GM10266 (cell line): ENCODE measurements at regions not wholly inside any gene's neighbourhood (a gene's known extent, or its start where the extent isn't known, plus 50 kb on each side); places are given as distances from the start of the nearest gene placed in this dataset.

Experiments used
- DNase-seq: peaks from one replicate; pipeline ENCODE4 v3.0.0; 2012; ENCODE audit errors: extremely low spot score
- TF ChIP-seq, protein P1 (sequence below): IDR thresholded peaks from 2 replicates; pipeline ENCODE4 v1.5.1; 2012; ENCODE audit warnings: mild to moderate bottlenecking, low read depth; ENCODE audit not compliant: control insufficient read depth, insufficient read depth; ENCODE audit errors: missing control alignments

DNA sequence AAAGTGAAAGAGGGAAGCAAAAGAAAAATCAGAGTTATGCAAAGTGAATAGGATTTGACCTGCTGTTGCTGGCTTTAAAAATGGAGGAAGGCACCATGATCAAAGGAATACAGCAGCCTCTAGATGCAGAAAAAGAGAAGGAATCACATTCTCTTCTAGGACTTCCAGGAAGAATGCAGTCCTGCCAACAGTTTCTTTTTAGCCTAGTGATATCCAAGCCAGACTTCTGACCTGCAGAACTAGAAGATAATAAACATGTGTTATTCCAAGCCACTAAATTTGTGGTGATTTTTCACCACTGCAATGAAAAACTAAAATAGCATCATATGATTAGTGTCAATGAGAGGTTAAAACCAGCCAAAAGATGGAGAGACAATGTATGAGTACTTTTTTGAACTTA is 101.9 kb upstream of the ADAMTS5 start:
- DNase-seq: no peak
- TF ChIP-seq, protein P1, sequence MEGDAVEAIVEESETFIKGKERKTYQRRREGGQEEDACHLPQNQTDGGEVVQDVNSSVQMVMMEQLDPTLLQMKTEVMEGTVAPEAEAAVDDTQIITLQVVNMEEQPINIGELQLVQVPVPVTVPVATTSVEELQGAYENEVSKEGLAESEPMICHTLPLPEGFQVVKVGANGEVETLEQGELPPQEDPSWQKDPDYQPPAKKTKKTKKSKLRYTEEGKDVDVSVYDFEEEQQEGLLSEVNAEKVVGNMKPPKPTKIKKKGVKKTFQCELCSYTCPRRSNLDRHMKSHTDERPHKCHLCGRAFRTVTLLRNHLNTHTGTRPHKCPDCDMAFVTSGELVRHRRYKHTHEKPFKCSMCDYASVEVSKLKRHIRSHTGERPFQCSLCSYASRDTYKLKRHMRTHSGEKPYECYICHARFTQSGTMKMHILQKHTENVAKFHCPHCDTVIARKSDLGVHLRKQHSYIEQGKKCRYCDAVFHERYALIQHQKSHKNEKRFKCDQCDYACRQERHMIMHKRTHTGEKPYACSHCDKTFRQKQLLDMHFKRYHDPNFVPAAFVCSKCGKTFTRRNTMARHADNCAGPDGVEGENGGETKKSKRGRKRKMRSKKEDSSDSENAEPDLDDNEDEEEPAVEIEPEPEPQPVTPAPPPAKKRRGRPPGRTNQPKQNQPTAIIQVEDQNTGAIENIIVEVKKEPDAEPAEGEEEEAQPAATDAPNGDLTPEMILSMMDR: no peak

DNA sequence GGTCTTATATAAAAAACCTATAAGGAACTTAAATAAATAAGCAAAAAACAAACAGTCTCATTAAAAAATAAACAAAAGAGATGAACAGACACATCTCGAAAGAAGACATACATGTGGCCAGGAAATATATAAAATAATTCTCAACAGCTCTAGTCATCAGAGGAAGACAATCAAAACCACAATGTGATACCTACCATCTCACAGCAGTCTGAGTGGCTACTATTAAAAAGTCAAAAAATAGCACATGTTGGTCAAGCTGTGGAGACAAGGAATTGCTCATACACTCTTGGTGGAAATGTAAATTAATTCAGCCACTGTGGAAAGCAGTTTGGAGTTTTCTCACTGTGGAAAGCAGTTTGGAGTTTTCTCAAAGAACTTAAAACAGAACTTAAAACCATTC is 100.3 kb upstream of the ADAMTS5 start:
- DNase-seq: no peak
- TF ChIP-seq, protein P1: no peak

DNA sequence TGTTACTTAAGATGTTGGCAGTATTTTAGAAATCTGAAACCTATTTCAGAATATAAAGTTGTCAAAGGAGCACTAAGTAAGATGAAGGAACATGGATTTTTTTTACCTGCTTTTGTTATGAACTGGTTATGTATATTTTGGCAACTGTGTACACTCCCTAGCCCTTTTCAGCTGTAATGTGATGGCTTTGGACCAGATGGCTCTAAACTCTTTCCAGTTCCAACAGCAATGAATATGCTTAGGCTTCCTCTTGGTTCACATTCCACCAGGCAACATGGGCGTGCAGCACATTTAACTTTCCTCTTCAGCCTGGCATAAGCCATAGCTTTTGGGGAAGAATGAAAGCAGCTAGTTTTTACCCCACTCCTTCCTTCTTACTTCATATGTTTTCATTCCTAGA is 95.6 kb upstream of the ADAMTS5 start:
- no peak for DNase-seq
- TF ChIP-seq, protein P1: no peak

DNA sequence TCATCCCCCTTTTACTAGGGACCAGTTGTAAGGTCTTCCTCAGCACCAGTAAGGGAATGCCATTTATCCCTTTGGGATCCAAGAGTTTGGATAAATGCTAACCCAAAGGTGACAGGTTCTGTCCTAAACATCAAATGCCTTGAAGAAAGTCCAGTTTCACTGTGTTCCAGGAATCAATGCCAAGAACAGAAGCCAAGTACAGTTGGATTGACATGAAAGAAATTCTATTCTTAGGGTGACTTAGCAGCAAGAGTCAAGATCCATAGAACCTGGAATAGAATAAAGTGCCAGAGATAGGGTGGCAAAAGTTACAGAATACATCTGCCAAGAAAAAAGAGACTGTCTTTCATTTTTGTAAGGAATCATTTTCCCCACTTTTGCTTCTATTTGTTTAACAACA is 94.9 kb upstream of the ADAMTS5 start:
- TF ChIP-seq, protein P1: no peak
- DNase-seq: no peak

DNA sequence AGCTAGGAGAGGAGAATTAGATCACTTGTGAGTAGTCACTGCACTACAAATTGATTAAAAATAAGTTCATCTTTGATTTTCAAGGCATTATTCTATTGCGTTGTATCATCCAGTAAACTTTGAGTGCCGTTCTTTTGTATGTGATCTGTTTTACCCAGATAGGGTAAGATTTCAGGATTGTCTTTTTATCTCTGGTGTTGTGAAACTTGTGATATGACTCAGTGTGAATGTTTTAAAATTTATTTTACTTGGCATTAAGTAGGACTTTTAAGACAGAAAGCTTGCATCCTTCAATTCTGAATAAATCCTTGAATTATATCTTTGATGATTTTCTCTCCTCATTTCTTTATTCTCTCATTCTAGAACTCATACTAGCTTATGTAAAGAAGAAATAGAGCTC is 93.3 kb upstream of the ADAMTS5 start:
- no peak for DNase-seq
- TF ChIP-seq, protein P1: no peak

DNA sequence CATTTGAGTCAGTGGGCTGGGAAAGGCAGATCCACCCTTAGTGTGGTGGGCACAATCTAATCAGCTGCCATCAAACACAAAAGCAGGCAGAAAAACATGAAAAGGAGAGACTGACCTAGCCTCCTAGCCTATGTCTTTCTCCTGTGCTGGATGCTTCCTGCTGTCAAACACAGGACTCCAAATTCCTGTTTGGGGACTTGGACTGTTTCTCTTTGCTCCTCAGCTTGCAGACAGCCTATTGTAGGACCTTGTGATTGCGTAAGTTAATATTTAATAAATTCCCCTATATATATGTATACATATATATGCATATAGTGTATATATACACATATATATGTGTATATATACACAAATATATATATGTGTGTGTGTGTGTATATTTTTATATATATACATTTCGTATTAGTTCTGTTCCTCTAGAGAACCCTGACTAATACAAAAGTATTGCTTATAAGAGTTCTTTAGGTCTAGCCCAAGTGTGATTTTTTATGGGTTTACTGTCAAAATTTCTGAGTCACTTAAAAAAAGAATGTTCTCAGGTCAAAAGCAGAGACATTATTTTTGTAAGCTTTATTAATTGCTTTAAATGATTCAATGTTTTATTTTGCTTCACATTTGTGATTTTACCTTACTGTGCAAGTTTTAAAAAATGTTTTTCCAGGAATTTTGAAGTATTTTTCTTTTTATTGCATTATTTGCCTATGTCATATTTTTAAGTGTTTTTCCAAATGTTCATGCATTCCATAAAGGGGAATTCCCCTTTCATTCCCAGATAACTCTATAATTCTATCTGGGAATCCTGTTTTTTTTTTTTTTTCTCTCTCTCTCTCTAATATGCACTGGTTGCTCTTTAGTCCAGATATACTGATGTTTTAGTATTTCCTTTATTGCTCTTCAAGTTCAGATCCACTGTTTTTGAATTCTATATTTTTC is 92.1 kb upstream of the ADAMTS5 start:
- no peak for DNase-seq
- TF ChIP-seq, protein P1: no peak

DNA sequence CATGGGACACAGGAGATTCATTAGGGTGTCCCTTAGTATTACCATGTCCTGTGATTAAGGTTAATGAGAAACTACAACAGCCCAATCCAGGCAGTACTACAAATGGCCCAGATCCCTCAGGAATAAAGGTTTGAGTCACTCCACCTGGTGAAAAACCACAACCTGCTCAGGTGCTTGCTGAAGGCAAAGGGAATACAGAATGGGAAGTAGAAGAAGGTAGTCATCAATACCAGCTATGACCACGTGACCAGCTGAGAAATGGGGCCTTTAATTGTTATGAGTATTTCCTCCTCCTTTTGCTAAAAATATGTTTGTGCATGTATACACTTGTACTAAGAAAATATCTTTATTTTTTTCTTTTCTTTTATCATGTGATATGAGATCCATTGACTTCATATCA is 91.1 kb upstream of the ADAMTS5 start:
- TF ChIP-seq, protein P1: no peak
- no peak for DNase-seq
